ENCODE measurements at regions not wholly inside any gene's neighbourhood (a gene's known extent, or its start where the extent isn't known, plus 50 kb on each side); places are given as distances from the start of the nearest gene placed in this dataset.

- TF ChIP-seq POLR2AphosphoS5 (IDR thresholded peaks at IDR 0.05; ENCODE audit: low read depth, low read length) (no peak), POLR2A (IDR thresholded peaks at IDR 0.05; ENCODE audit: low read depth, low read length) (no peak)
Observed at GRCh38 chr3:127462111-127462655, 128.3 kb downstream of the TPRA1 start.
